ENCODE measurements at regions not wholly inside any gene's neighbourhood (a gene's known extent, or its start where the extent isn't known, plus 50 kb on each side); places are given as distances from the start of the nearest gene placed in this dataset.
"Not testable (repeated sequence)": the region's sequence is repeated elsewhere in the genome, so short reads cannot be mapped to it uniquely, and the experiment has no call there.

- DNase-seq, result peak; percentile 35
Observed at GRCh38 chr11:90476442-90477007, 253.7 kb upstream of the CHORDC1 start.

- DNase-seq, result peak; percentile 55
Observed at GRCh38 chr11:90468923-90469322, 246.1 kb upstream of the CHORDC1 start.

DNA sequence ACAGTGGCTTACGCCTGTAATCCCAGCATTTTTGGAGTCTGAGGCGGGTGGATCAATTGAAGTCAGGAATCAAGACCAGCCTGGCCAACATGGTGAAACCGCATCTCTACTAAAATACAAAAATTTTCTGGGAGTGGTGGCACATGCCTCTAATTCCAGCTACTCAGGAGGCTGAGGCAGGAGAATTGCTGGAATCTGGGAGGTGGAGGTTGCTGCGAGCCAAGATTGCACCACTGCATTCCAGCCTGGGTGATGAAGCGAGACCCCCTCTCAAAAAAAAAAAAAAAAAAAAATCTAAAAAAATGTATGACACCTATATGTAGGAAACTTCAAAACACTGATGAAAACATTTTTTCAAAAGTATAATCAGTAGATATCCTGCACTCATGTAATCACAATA, 242.7 kb upstream of the CHORDC1 start:
- DNase-seq, result no peak

DNA sequence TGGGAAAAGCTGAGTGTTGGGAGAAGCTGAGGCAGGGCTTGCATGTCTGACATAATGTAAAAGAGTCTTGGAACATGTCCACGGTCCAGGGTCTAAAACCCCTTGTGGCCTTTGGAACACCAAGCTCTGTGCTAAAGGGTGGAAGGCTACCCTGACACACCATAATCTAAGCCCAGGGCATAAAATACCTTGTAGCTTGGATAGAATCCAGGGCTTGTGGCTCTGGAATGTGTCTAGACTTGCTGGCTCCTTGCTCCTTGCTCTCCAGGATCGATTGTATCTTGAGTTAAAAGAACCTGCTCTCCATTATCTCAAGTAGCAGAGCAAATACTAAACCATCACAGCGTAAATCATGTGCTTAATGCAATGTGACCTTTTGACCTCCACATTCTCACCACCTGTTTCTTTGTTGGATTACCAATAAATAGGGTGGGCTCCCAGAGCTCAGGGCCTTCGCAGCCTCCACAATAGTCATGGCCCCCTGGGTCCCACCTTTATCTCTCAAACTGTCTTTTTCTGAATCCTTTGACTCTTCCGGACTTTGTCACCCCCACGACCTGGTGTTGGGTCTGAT, 232.6 kb upstream of the CHORDC1 start:
- DNase-seq, result not testable (repeated sequence)

DNA sequence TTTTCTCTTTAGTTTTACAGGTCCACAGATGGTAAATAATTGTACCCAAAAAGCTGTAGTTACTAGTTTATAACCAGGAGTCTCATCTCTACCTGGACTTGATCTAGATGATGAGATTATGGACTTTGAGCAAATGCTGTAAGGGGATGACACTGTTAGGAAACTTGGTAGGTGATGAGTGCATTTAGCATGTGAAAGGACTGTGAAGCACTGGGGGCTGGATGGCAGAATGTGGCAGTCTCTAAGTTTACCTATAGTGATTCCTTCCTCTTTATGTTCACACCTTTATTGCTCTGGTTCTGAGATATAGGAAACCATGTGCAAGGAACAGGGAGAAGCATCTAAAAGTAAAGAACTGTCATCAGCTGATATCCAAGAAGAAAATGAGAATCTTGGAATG, 230.7 kb upstream of the CHORDC1 start:
- DNase-seq, result no peak

GRCh38 chr11:90449606-90450005, 226.8 kb upstream of the CHORDC1 start:
- no peak for DNase-seq

DNA sequence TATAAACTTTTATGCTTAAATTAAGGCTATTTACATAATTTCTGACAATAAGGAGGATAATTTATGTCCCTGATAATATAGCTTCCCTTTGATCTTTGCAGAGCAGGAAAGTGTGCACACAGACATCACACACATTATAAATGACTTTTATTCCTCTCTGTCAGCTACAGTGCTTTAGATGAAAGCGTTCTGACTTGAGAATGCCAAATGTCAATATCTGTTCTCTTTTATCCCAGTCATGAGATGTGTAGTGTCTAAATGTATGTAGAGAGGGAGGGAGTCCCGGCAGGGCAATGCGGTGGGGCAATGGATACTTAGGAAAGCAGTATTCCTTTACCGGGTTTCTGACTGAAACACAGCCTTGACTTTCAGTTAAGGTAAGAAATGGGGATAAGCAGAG, 225.4 kb upstream of the CHORDC1 start:
- DNase-seq, result no peak

- DNase-seq, result no peak
Observed at GRCh38 chr11:90447618-90448017, 224.8 kb upstream of the CHORDC1 start.

GRCh38 chr11:90446207-90446606, 223.4 kb upstream of the CHORDC1 start:
- DNase-seq, result no peak

DNA sequence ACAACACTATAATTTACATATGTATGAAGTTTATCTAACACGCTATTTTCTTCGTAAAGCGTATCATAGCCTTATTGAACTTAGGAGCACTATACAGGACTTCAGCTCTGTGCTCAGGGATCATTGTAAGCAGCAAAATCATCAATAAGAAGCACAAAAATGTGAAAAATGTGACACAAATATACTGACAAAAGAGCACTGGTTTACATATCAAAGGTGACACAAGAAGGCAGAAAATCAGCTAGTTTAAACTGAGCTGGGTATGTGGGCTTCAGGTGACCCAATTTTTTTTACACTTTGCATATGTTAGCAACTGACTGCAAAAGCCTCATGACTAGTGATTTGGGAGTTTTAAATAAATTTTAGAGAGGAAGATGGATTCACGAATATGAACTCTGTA, 215.2 kb upstream of the CHORDC1 start:
- DNase-seq, result no peak

DNA sequence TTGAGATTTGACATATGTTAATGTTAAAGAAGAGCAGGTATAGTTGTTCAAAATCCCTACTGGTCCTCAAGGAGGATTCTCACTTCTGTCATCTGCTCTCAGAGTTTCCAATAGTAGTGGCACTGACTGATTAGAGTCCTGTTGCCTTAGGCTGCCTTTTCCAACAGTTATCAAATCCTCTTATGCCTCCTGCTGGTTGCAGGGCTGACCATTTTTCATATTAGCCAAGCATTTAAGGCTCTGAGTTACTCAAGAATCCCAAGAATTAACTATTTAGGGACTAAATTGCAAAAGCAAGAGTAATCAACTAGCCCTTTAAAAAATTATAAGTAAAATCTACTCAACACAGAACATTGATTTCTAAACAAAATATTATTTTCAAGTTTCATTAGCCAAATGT, 212.0 kb upstream of the CHORDC1 start:
- no peak for DNase-seq

DNA sequence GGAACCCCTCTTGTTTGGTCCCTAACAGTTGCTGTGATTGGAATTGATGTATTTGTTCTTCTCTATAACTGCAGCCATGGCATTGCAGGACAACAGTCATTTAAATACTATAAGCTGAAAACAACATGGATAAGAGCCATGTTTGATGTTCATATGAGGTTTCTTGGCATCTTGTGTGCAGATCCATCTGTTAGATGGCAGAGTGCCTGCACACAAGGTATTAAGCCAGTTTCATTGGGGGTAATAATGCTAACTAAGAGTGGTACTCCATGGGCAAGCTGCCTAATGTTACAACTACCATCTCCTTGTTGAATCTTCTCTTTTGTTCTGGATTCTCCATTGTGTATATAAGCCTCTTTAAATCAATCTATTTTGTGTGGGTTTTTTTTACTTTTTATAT, 206.0 kb upstream of the CHORDC1 start:
- DNase-seq, result no peak

GRCh38 chr11:90426442-90426841, 203.6 kb upstream of the CHORDC1 start:
- DNase-seq, result no peak

GRCh38 chr11:90423378-90423777, 200.5 kb upstream of the CHORDC1 start:
- no peak for DNase-seq

GRCh38 chr11:90422787-90423186, 199.9 kb upstream of the CHORDC1 start:
- DNase-seq, result not testable (repeated sequence)

- no peak for DNase-seq
Observed at GRCh38 chr11:90414221-90414620, 191.4 kb upstream of the CHORDC1 start.

DNA sequence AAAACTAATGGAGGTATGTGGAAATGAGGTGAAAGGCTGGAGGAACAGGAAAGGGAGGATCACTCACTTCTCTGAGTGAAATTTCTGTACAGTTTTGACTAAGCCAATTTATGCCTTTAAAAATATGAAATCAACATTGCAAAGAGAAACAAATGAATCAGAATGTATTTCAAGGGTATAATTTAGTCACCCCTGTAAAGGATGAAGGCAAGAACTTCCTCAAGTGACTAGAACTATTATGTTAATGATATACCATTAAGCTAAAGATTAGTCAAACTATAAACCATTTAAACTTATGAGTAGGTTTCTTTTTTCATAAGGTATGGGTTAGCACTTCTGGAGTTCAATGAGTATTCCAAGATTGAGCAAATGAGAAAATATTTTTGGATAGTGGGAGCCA, 184.5 kb upstream of the CHORDC1 start:
- no peak for DNase-seq

- no peak for DNase-seq
Observed at GRCh38 chr11:90392692-90393091, 169.8 kb upstream of the CHORDC1 start.

DNA sequence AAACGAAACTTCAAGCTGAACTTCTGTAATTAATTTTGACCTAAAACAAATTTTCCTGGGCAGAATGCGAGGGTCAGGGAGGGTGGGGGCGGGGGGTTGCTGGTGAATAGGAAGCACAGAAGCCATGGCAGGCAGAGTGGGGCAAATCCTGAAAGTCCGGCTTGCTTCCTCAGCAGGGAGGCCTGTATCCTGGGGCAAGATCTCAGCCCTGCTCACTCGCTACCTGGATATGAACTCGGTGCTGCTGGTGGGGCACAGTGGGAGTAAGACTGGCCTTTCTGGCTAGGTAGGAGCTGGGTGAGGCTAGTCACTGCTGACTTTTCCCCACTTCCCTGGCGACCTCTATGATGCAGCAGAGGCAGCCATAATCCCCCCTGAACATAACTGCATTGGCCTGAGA, 168.9 kb upstream of the CHORDC1 start:
- DNase-seq, result no peak

DNA sequence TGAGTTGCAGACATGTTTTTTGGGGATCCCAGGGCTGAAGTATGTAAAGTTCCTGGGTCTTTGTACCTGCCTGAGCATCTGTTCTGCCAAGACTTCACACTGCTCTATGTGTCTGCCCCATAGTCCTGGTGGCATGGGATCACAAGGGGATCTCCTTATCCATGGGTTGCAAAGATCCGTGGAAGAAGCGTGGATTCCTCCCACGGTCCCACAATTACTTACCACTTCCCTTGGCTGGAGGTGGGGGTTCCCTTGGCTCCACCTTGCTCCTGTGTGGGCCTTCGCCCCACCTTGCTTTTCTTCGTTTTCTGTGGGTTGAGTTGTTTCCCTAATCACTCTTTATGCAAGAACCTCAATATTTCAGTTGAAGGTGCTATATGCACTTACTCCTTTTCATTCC, 157.4 kb upstream of the CHORDC1 start:
- no peak for DNase-seq

- no peak for DNase-seq
Observed at GRCh38 chr11:90373971-90374370, 151.1 kb upstream of the CHORDC1 start.

- DNase-seq, result no peak
Observed at GRCh38 chr11:90364527-90364926, 141.7 kb upstream of the CHORDC1 start.

DNA sequence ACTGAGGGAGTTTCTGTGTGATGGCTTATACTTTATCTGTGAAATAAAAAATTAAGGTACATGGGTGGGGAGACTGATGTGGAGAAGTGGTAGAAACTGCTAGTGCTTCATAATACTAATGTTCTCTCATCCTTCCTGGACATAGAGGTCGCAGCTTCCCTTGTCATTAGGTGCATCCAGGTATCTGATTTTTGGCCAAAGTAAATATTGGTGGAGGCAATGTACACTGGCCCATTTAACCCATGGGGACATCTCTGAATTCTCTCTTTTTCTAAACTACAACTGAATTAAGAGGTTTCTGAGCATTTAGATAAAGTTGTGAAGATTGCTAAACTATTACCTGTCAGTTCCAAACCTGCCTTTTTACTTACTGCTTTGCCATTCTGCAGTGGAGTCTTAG, 140.9 kb upstream of the CHORDC1 start:
- DNase-seq, result no peak

GRCh38 chr11:90355200-90355599, 132.4 kb upstream of the CHORDC1 start:
- no peak for DNase-seq

DNA sequence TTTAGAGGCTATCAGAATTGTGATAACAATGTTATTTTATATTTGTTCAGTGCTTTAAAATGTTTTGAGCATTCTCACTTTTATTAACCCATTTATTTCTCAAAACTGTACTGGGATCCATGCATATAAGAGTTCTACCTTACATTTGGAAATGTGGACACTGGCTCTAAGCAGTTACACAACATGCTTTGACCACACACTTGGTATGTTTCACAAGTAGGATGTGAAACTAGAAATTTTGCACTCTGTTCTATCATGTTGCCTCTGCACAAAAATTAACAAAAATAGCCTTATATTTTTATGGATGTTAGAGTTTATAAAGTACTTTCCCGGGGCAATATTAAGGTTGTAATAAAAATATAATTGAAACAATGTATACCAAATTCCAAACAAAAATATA, 126.9 kb upstream of the CHORDC1 start:
- DNase-seq, result no peak

Data from fibroblast of skin of abdomen (primary cell).